HEK293T (cell line): ENCODE measurements at regions not wholly inside any gene's neighbourhood (a gene's known extent, or its start where the extent isn't known, plus 50 kb on each side); places are given as distances from the start of the nearest gene placed in this dataset.

Experiments used
- CTCF ChIA-PET: fragments of 350-600 bp; formaldehyde crosslinking; extraction: SDS; loops from one replicate; lab custom pipeline; 2021; ENCODE audit warnings: antibody characterized with exemption, inconsistent platforms; lab: Yijun Ruan, JAX
- POLR2A ChIA-PET: fragments of 350-600 bp; formaldehyde crosslinking; extraction: SDS; loops from one replicate; lab custom pipeline; 2020; ENCODE audit warnings: antibody characterized with exemption, inconsistent platforms; lab: Yijun Ruan, JAX
- DNase-seq: peaks from one replicate; pipeline ENCODE4 v3.0.0; 2012; ENCODE audit warnings: mixed read lengths; ENCODE audit errors: extremely low spot score
- ARNT ChIP-seq: fragments of 450-650 bp; IDR thresholded peaks from 2 replicates; pipeline ENCODE4 v1.6.1; 2017; ENCODE audit warnings: mild to moderate bottlenecking
- BHLHE40 ChIP-seq: fragments of 450-650 bp; IDR thresholded peaks from 2 replicates; pipeline ENCODE4 v1.6.1; 2016; ENCODE audit warnings: mild to moderate bottlenecking, moderate library complexity, borderline replicate concordance
- CTBP1 ChIP-seq: fragments of 450-650 bp; IDR thresholded peaks from 2 replicates; pipeline ENCODE4 v1.6.1; 2016; ENCODE audit warnings: borderline replicate concordance
- ELF4 ChIP-seq: fragments of 450-650 bp; IDR thresholded peaks from 2 replicates; pipeline ENCODE4 v1.6.1; 2017; ENCODE audit warnings: antibody characterized with exemption
- FOXA1 ChIP-seq: fragments of 450-650 bp; IDR thresholded peaks from 2 replicates; pipeline ENCODE4 v1.6.1; 2016; ENCODE audit warnings: mild to moderate bottlenecking
- FOXK2 ChIP-seq: fragments of 450-650 bp; IDR thresholded peaks from 2 replicates; pipeline ENCODE4 v1.6.1; 2016; ENCODE audit warnings: mild to moderate bottlenecking
- FOXM1 ChIP-seq: fragments of 450-650 bp; IDR thresholded peaks from 2 replicates; pipeline ENCODE4 v1.6.1; 2017; ENCODE audit warnings: mild to moderate bottlenecking, borderline replicate concordance
- HDGF ChIP-seq: fragments of 450-650 bp; IDR thresholded peaks from 2 replicates; pipeline ENCODE4 v1.6.1; 2017; ENCODE audit warnings: antibody characterized with exemption, borderline replicate concordance
- L3MBTL2 ChIP-seq: fragments of 450-650 bp; conservative IDR thresholded peaks from 2 replicates; pipeline ENCODE4 v1.6.1; 2016; ENCODE audit warnings: mild to moderate bottlenecking
- LEF1 ChIP-seq: fragments of 450-650 bp; IDR thresholded peaks from 2 replicates; pipeline ENCODE4 v1.6.1; 2017; ENCODE audit warnings: mild to moderate bottlenecking, borderline replicate concordance
- NFRKB ChIP-seq: fragments of 450-650 bp; IDR thresholded peaks from 2 replicates; pipeline ENCODE4 v1.6.1; 2016; ENCODE audit warnings: mild to moderate bottlenecking, moderate library complexity
- PKNOX1 ChIP-seq: fragments of 450-650 bp; IDR thresholded peaks from 2 replicates; pipeline ENCODE4 v1.6.1; 2016
- SP1 ChIP-seq: fragments of 450-650 bp; IDR thresholded peaks from 2 replicates; pipeline ENCODE4 v1.6.1; 2017
- SUZ12 ChIP-seq: fragments of 450-650 bp; IDR thresholded peaks from 2 replicates; pipeline ENCODE4 v1.6.1; 2016; ENCODE audit warnings: mild to moderate bottlenecking
- TARDBP ChIP-seq: fragments of 450-650 bp; IDR thresholded peaks from 2 replicates; pipeline ENCODE4 v1.6.1; 2016
- ZNF384 ChIP-seq: fragments of 450-650 bp; IDR thresholded peaks from 2 replicates; pipeline ENCODE4 v1.6.1; 2016

GRCh38 chr12:132416827-132417226, 73.1 kb upstream of the FBRSL1 start:
- no peak for DNase-seq
- POLR2A ChIA-PET: no interaction called here
- CTCF ChIA-PET: interaction anchor here (1.0 kb wide), 1 partner anchor 44 kb away, joined by 3 read pairs; no protein-coding TSS in a partner anchor
- TF ChIP-seq BHLHE40 (no peak), FOXK2 (no peak), FOXM1 (no peak), FOXA1 (no peak), ZNF384 (no peak), NFRKB (no peak), HDGF (no peak), CTBP1 (no peak), SUZ12 (no peak), SP1 (no peak), TARDBP (no peak)

GRCh38 chr12:132416121-132416673, 73.8 kb upstream of the FBRSL1 start:
- CTCF ChIA-PET: interaction anchor here (1.0 to 2.6 kb wide), 2 partner anchors 44 to 263 kb away, joined by 3 to 18 read pairs; no protein-coding TSS in a partner anchor
- TF ChIP-seq ARNT (no peak), SP1 (no peak), FOXA1 (no peak), BHLHE40 (no peak), LEF1 (no peak), PKNOX1 (no peak), HDGF (no peak), L3MBTL2 (no peak), ZNF384 (no peak)
- POLR2A ChIA-PET: interaction anchor here (1.0 to 1.1 kb wide), 2 partner anchors 145 to 205 kb away, joined by 3 to 4 read pairs; no protein-coding TSS in a partner anchor
- no peak for DNase-seq

GRCh38 chr12:132415327-132416120, 74.4 kb upstream of the FBRSL1 start:
- DNase-seq: no peak
- CTCF ChIA-PET: interaction anchor here (1.4 to 2.6 kb wide), 3 partner anchors 146 to 262 kb away, joined by 3 to 18 read pairs (median 17); no protein-coding TSS in a partner anchor
- TF ChIP-seq PKNOX1: no peak
- TF ChIP-seq HDGF: no peak
- no peak for TF ChIP-seq LEF1
- TF ChIP-seq FOXK2: no peak
- no peak for TF ChIP-seq ELF4
- no peak for TF ChIP-seq FOXA1
- no peak for TF ChIP-seq BHLHE40
- no peak for TF ChIP-seq FOXM1
- TF ChIP-seq CTBP1: no peak
- no peak for TF ChIP-seq ZNF384
- POLR2A ChIA-PET: interaction anchor here (0.5 to 1.2 kb wide), 4 partner anchors 145 to 352 kb away, joined by 3 to 4 read pairs (median 3); no protein-coding TSS in a partner anchor

GRCh38 chr12:132414634-132415326, 75.2 kb upstream of the FBRSL1 start:
- CTCF ChIA-PET: interaction anchor here (1.1 to 2.6 kb wide), 10 partner anchors 31 to 263 kb away, joined by 3 to 18 read pairs (median 5); no protein-coding TSS in a partner anchor
- POLR2A ChIA-PET: interaction anchor here (0.5 to 1.2 kb wide), 3 partner anchors 146 to 351 kb away, joined by 3 read pairs; no protein-coding TSS in a partner anchor
- TF ChIP-seq FOXK2 (no peak), ZNF384 (no peak), PKNOX1 (no peak), ARNT (no peak), CTBP1 (no peak), FOXM1 (no peak), FOXA1 (no peak), SP1 (no peak), SUZ12 (no peak)

GRCh38 chr12:132413931-132414588, 75.9 kb upstream of the FBRSL1 start:
- ChIA-PET CTCF (interaction anchor here (0.5 to 2.6 kb wide), 17 partner anchors 11 to 262 kb away, joined by 3 to 18 read pairs (median 4); no protein-coding TSS in a partner anchor), POLR2A (interaction anchor here (1.2 kb wide), 1 partner anchor 201 kb away, joined by 3 read pairs; no protein-coding TSS in a partner anchor)
- DNase-seq: peak; percentile 59
- TF ChIP-seq TARDBP (peak; percentile 17; the same call in 1 of the 2 replicates), FOXA1 (no peak)

More at GRCh38 chr12:132414634-132415326, 75.2 kb upstream of the FBRSL1 start:
- DNase-seq: peak; percentile 92
